Heart right ventricle (tissue), 16 donors: ENCODE measurements at regions not wholly inside any gene's neighbourhood (a gene's known extent, or its start where the extent isn't known, plus 50 kb on each side); places are given as distances from the start of the nearest gene placed in this dataset.

Experiments
- ATAC-seq, 8 donors: fragments of 200-7000 bp; cut with Tn5 transposase; one replicate each; pipeline ENCODE4 v1.9.1; 2020; ENCODE audit warnings: mild to moderate bottlenecking in 8 of 8, moderate library complexity in 8 of 8, moderate number of reproducible peaks in 1 of 8
- DNase-seq, 2 donors: peaks; one replicate each; pipeline ENCODE4 v3.0.0-alpha.2; 2020
- H3K27ac ChIP-seq, 10 donors: fragments of 200-600 bp; sonication (generic) in 2 of 10; one replicate each; pipeline versions ENCODE4 v1.5.0 to v1.8.0; 2020 to 2022; ENCODE audit warnings: mild to moderate bottlenecking in 3 of 10
- H3K27me3 ChIP-seq, 7 donors: fragments of 200-600 bp; one replicate each; pipeline ENCODE4 v1.8.0; 2021 to 2022; ENCODE audit warnings: mild to moderate bottlenecking in 2 of 7
- H3K36me3 ChIP-seq, 9 donors: fragments of 200-600 bp; sonication (generic) in 1 of 9; one replicate each; pipeline versions ENCODE4 v1.5.0 to v1.8.0; 2020 to 2022; ENCODE audit warnings: mild to moderate bottlenecking in 2 of 9
- H3K4me1 ChIP-seq, 9 donors: fragments of 200-600 bp; sonication (generic) in 1 of 9; one replicate each; pipeline versions ENCODE4 v1.5.0 to v1.8.0; 2020 to 2022; ENCODE audit warnings: mild to moderate bottlenecking in 4 of 9
- H3K4me3 ChIP-seq, 10 donors: fragments of 200-600 bp; sonication (generic) in 2 of 10; one replicate each; pipeline versions ENCODE4 v1.5.0 to v1.8.0; 2020 to 2022; ENCODE audit warnings: mild to moderate bottlenecking in 7 of 10, moderate library complexity in 2 of 10
- H3K9me3 ChIP-seq, 11 donors: fragments of 200-600 bp in 10 of 11; sonication (generic) in 2 of 11; one replicate each; pipeline versions ENCODE4 v1.5.0 to v1.8.0; 2013 to 2022; ENCODE audit warnings: mild to moderate bottlenecking in 2 of 11, control low read depth in 1 of 11, moderate library complexity in 1 of 11
- WGBS, 2 donors: extraction: QIAGEN DNeasy Blood & Tissue Kit; methylation state at CpG; one replicate each; pipeline ENCODE4 v1.1.7; 2013; ENCODE audit warnings: inconsistent platforms in 1 of 2; 5-methylcytosine and 5-hydroxymethylcytosine counted together
- intact Hi-C, 10 donors: fragments of 100-400 bp; cut with DNase I; formaldehyde crosslinking; loops; one replicate each; pipeline versions ENCODE4 v1.11.1 to v1.14.2; 2022
- TF ChIP-seq, protein P1 (sequence below), 9 donors: fragments of 200-600 bp; sonication (generic) in 2 of 9; IDR thresholded peaks; one replicate each; pipeline versions ENCODE4 v1.5.0 to v1.8.0; 2021 to 2022; ENCODE audit warnings: antibody characterized with exemption in 9 of 9, mild to moderate bottlenecking in 5 of 9, moderate library complexity in 1 of 9
- donor health status: Arrhythmogenic right ventricular cardiomyopathy.
- donor health status: ischemic (EF 13 %, LVEDD 7.1; RV severe dilation, severe dysfunction).
- donor health status: healthy with polysubstance abuse.
- donor health status: DM: no; HTN: yes; CAD: no.
- donor health status: DM: no; HTN: no; CAD: no.
- donor health status: ischemic (EF 25% LVEDD 6.9; RV normal size, moderate dysfunction).
- donor health status: ischemic (EF 25% LVEDD 5.7; RV mildly dilated, moderate dysfunction).
- donor health status: healthy.
- donor health status: DM: yes; HTN: yes; CAD: no.
- donor health status: Ischemic cardiomyopathy.
- donor health status: ischemic (EF 35%, LVEDD 5.7; RV mildly dilated, moderate dysfunction).
- donor health status: nonischemic (EF 11% LVEDD 7.7; RV severe dilation, severe dysfunction).
- donor health status: DM: yes; HTN: yes; CAD: no.
- donor health status: PGD.
- donor health status: ischemic (EF 29% LVEDD 5.4; RV normal size, mild dysfunction).
- donor health status: nonischemic (EF 23%, LVEDD 6.1; RV moderate dilation, normal function).

DNA sequence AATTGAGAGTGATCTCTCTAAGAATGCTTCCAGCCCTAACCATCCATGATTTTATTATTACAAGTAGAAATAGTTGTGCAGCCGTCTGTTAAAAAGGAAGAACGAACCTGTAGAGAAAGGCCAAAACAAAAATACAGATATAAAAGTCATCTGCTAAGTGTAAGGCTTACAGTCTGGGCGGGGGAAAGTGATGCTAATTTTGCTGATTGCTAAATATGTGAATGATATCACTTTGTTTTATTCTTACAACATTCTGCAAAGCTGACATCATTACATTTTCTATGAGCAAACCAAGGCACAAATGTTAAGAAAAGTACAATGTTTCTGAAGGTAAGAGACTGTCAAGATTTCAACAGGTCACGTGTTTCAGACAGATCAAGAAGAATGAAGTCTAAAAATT lies 101.5 kb upstream of the RAP1B start:
- Histone ChIP-seq H3K9me3 (no peaks in the 10 kb centered on the region), H3K36me3 (no peaks in the 10 kb centered on the region), H3K27ac (no peak overlapping the region), H3K27me3 (no peaks in the 10 kb centered on the region), H3K4me3 (no peak overlapping the region), H3K4me1 (peaks cover 0 to 3% (median 0%) of the 10 kb centered on the region in 9 donors)
- ATAC-seq (no peak), DNase-seq (no peak)
- 89 to 92% methylated on average over 4 of the region's 4 CpGs for WGBS, 2 donors
- TF ChIP-seq, protein P1, sequence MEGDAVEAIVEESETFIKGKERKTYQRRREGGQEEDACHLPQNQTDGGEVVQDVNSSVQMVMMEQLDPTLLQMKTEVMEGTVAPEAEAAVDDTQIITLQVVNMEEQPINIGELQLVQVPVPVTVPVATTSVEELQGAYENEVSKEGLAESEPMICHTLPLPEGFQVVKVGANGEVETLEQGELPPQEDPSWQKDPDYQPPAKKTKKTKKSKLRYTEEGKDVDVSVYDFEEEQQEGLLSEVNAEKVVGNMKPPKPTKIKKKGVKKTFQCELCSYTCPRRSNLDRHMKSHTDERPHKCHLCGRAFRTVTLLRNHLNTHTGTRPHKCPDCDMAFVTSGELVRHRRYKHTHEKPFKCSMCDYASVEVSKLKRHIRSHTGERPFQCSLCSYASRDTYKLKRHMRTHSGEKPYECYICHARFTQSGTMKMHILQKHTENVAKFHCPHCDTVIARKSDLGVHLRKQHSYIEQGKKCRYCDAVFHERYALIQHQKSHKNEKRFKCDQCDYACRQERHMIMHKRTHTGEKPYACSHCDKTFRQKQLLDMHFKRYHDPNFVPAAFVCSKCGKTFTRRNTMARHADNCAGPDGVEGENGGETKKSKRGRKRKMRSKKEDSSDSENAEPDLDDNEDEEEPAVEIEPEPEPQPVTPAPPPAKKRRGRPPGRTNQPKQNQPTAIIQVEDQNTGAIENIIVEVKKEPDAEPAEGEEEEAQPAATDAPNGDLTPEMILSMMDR (IDR thresholded peaks at IDR 0.05): no peak
- intact Hi-C loops: no loop called here

DNA sequence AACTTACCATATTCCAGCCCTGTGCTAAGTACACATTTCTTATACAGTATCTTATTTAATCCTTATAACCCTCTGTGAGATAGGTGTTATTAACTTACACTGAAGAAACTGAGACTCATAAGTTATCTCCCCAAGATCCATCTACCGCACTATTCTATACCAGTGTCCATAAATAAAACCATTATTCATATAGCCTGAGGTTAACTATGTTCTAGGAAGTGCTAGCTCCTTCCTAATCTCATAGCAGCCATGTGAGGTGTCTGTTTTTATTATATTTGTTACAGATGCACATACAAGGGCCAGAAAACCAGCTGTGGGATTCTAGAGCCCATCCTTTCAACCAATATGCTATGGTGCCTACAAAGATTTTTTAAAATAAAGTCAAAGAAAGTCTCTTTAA lies 100.3 kb upstream of the RAP1B start:
- Histone ChIP-seq H3K27ac (no peak overlapping the region), H3K4me3 (no peak overlapping the region), H3K4me1 (peaks cover 0 to 3% (median 0%) of the 10 kb centered on the region in 9 donors), H3K36me3 (no peaks in the 10 kb centered on the region), H3K9me3 (no peaks in the 10 kb centered on the region), H3K27me3 (no peaks in the 10 kb centered on the region)
- TF ChIP-seq, protein P1 (IDR thresholded peaks at IDR 0.05): no peak
- no peak for ATAC-seq
- intact Hi-C loops: no loop called here
- no peak for DNase-seq
- WGBS, 2 donors: 90 to 91% methylated on average over 1 of the region's 1 CpG

DNA sequence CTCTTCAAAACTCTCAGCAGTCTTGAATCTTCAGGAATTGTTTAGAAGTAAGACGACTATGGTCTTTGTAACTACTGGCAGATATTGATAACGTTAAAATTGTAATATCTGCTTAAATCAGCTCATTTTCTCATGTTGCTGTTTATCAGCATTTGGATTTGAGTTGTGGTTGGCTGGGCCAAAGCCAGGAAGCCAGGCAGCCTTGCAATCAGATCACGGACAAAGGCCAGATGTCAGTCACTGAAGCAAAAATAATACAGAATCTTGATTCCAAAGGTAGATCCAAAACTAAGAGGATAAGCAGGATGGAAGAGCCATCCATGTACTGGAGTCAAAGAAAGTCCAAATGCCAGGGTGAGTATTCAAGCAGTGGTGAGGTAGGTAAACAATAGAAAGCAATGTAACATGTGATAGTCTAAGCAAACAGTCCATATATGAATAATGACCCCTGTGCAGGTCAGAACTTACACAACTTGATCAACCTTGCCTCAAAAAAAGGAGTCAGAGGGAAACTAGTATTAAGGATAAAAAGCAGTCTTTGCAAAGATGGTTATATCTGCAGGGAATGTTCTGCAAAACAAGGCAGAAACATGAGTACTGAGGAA lies 95.8 kb upstream of the RAP1B start:
- ATAC-seq (no peak), DNase-seq (no peak)
- no peaks in the 10 kb centered on the region for H3K27me3 ChIP-seq
- TF ChIP-seq, protein P1 (IDR thresholded peaks at IDR 0.05): no peak
- 77 to 78% methylated on average over 3 of the region's 3 CpGs for WGBS, 2 donors
- no peaks in the 10 kb centered on the region for H3K4me1 ChIP-seq
- no peaks in the 10 kb centered on the region for H3K9me3 ChIP-seq
- H3K27ac ChIP-seq: no peak overlapping the region
- intact Hi-C loops: no loop called here
- no peaks in the 10 kb centered on the region for H3K36me3 ChIP-seq
- no peak overlapping the region for H3K4me3 ChIP-seq

DNA sequence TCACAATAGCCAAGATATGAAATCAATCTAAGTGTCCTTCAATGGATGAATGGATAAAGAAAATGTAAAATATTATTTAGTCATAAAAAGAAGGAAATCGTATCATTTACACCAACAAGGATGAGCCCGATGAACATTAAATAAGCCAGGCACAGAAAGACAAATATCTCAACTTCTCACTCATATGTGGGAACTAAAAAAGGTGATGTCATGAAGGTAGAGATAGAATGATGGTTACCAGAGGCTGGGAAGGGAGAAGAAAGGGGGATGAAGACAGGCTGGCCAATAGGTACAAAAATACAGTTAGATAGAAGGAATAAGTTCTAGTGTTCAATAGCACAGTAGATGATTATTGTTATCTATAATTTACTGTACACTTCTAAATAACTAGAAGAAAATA lies 94.9 kb upstream of the RAP1B start:
- Histone ChIP-seq H3K4me1 (peaks cover 0 to 1% (median 0%) of the 10 kb centered on the region in 9 donors), H3K9me3 (no peaks in the 10 kb centered on the region), H3K27ac (no peak overlapping the region), H3K4me3 (no peak overlapping the region), H3K27me3 (no peaks in the 10 kb centered on the region), H3K36me3 (no peaks in the 10 kb centered on the region)
- intact Hi-C loops: no loop called here
- no peak for DNase-seq
- TF ChIP-seq, protein P1 (IDR thresholded peaks at IDR 0.05): no peak
- ATAC-seq: no peak
- WGBS, 2 donors: 93 to 94% methylated on average over 2 of the region's 2 CpGs
